SIG-M5 treated with dmso at 0.1 percent for 504 hours (cell line): ENCODE measurements at regions not wholly inside any gene's neighbourhood (a gene's known extent, or its start where the extent isn't known, plus 50 kb on each side); places are given as distances from the start of the nearest gene placed in this dataset.
"Not testable (repeated sequence)": the region's sequence is repeated elsewhere in the genome, so short reads cannot be mapped to it uniquely, and the experiment has no call there.

Experiments used
- DNase-seq: peaks from one replicate; lab custom pipeline; 2025; ENCODE audit not compliant: unreplicated experiment; lab: John Stamatoyannopoulos, UW

DNA sequence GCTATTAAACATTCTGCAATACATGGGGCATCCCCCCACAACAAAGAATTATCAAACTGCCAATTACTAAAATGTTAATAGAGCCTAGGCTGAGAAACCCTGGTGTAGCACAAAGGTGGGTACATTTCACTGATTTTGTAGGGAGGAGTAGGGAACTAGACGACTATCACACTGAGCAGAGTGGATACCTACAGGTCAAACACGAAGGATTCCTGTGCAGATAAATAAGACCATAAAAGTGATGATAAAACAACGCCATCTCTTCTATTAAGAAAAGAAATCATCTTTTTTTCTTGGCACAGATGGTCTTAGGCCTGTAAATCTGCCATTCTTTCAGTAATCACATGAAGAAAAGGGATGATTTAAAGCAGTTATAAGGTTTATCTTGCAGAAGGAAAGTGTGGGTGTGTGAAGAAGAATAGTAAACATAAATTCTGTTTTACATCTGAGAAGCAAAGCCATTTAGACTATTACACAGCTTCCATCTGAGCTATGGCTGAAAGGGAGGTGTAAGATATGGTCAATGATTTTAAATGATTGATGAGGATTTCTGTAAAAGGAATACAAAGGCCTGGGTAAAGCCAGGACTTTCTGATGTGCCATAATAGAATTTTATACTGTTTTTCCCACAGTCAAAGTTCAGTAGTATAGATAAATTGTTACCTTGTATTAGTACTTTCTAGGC lies 429.4 kb upstream of the GOT2 start:
- no peak for DNase-seq

DNA sequence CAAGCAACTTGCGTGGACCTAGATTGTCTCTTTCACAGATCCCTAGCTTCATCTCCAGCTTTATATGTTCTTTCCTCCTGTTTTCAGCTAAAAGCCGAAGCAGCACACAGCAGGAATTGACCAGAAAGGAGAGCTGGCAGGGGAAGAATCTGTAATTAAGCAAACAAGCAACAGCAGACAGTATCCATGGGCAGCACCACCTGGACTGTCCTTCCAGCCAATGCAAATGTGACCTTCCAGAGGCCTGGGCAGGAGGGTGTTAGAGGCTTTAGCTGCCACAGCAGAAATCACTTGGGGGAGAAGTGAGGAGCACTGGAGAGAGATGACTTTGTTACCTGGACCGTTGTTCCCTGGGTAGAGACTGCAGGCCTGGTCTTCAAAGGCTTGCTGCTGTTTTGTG lies 427.6 kb upstream of the GOT2 start:
- no peak for DNase-seq

DNA sequence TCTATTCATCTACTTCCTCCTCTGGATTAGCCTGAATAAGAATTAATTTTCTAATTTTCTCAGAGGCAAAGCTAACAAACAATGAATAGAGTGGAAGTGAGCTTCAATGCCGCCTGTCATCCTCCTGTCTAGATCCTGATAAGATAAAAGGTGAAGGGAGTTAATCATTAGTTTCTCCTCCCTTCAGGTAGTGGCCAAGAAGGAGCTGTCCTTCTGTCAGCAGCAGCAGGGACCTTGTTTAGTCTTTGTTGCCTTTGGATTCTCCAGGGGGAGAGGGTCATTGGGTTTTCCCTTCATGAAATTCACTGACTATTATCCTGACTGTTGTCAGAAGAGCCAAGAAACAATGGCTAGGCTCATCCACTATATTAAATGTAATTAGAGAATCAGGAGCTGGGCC lies 420.2 kb upstream of the GOT2 start:
- no peak for DNase-seq

DNA sequence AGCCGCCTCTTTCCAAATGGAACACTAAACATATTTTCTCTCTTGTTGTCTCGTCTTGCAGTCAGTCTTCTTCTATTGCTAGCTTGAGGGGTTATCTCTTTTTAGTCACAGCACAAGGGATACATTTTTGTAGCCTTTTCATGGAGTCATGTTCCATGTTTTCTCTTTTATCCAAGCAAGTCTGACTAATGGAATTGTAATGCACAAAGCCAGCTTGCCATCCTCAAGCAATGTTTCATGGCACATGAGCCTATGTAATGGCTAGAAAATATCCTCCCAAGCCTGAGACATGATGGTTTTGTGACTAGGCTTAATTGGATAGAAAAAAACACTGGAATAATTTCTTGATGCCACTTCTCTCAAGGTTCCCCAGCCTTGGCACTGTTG lies 414.6 kb upstream of the GOT2 start:
- no peak for DNase-seq

DNA sequence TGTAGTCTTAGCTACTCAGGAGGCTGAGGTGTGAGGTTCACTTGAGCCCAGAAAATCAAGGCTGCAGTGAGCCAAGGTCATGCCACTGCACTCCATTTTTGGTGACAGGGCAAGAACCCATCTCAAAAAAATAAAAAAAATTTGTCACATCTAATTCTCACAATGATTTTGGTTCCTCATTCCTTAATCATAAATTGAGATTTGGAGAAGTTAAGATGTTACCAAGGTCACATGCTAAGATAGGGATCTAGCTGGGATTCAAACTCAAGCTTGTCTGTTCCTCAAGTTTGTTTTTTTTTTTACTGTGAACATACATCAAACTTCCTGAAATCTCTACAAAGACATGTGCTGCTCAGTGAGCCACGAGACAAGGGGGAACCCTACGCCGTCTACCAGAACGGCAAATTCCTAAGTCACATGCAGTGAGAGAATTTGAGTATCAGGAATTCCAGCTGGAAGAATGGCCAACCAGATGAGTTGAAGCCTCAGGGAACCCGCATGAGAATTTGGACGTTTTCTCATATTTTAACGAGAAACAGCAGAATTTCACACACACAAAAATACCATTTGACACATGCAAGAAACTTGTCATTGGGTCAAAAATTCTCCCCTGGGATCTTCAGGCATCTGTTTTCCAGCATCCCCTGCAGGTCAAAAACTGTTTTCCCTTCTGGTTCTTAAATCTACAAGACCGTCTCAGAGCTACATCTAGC lies 414.1 kb upstream of the GOT2 start:
- no peak for DNase-seq

DNA sequence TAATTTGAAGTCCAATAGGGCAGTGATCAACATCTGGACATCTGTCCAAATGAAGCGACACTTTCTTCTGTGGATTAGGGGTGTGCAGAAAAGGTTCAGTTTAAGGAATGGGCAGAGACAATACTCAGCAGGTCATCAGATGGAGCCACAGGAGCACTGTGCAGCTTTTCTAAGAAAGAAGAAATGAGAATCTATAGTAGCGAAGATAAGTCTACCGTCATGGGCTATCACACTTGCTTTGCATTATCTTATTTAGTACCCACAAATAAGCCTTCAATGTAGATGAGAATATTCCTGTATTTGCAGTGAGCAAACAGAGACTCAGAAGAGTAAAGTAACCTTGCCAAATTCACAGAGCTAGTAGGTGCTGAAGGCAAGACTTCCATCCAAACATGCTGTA lies 412.0 kb upstream of the GOT2 start:
- DNase-seq, result no peak

- DNase-seq, result no peak
Measured at GRCh38 chr16:59144841-59145240, 410.7 kb upstream of the GOT2 start.

DNA sequence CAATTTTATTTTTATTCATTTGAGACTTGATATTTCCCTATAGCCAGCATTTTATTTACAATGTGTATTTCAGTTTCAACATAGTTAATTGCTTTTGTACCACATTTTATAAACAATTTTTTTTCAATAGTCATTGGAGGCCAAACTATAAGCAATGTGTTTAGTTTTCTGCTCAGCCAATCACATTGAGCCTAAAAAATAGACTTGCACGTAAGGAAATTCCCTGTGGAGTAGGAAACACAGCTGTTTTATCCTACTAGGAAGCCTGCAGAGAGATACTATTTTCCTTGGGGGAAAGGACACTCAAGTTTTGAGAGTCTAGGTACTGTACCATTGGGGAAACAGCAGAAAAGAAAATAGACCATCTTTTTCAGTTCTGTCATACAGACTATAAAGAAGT lies 410.2 kb upstream of the GOT2 start:
- DNase-seq, result no peak

DNA sequence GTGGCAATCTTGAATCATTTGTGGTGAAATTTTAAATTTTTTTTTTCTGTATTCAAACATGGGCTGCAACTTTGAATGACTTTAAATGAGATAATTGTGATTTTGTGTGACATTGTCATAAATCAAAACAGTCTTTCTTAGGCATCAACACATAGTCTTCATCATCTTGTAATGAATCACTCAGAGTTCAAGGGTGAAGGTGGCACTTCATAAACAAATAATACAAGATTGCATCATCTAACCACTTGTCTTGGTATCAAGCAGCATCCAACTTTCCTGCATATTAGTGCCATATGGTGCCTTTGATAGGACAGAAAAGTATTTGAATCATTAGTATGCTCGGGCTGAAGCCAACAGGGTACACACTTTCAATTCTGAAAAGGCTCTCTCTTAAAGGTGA lies 392.4 kb upstream of the GOT2 start:
- DNase-seq, result no peak

GRCh38 chr16:59124056-59124455 lies 389.9 kb upstream of the GOT2 start:
- DNase-seq, result no peak

- DNase-seq, result no peak
Measured at GRCh38 chr16:59123479-59123878, 389.4 kb upstream of the GOT2 start.

- no peak for DNase-seq
Measured at GRCh38 chr16:59122262-59122537, 388.1 kb upstream of the GOT2 start.

GRCh38 chr16:59121411-59122261 lies 387.5 kb upstream of the GOT2 start:
- no peak for DNase-seq

DNA sequence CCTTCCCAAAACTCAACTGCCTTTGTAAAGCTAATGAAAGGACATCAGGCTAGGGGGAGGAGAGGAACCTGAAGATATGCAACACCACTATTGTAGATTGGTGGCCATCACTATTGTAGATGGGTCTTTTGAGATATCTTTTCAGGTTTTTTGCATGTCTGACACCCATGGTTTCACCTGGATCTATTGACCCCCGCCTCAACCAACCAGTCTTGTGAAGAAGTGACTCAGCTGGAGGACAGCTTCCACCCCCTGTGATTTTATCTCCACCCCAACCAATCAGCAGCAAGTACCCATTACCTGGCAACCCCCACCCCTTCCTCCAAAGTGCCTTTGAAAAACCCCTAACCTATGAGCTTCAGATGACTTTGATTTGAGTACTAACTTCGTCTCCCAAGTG lies 382.6 kb upstream of the GOT2 start:
- DNase-seq, result no peak

DNA sequence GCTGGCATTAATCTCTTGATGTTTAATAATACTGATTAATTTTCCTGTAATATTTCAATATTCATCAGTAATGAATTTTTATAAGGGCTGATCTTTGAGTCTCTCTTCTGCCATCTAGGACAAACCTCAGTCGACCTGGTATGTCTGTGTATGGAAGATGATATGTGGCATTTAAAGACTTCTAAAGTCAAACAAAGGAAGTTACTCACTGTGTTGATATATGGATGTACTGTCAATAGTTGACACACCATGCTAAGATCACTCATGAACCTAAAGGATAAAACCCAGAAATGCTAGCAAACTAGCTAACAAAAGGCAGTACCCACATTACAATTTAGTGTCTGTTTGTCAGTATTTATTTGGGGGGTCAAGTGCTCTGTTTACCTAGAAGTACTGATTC lies 380.7 kb upstream of the GOT2 start:
- no peak for DNase-seq

GRCh38 chr16:59113004-59113670 lies 379.0 kb upstream of the GOT2 start:
- no peak for DNase-seq

DNA sequence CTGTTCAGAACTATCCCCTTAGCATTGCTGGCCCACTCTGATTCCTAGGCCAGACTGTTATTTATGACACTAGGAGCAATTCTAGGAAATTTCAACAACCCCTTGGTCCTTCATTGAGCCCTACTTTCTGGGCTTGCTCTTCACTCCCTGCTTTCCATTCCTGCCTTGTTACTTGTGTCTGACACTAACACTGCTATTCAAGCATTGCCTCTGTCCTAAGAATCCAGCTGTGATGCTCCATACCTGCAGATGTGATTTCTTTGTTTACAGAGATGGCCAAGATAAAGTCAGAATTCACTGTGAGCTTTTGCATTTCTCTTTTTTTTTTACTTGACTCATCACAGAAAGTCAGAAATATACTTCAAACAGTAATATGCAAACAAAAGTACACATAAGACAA lies 377.2 kb upstream of the GOT2 start:
- no peak for DNase-seq

DNA sequence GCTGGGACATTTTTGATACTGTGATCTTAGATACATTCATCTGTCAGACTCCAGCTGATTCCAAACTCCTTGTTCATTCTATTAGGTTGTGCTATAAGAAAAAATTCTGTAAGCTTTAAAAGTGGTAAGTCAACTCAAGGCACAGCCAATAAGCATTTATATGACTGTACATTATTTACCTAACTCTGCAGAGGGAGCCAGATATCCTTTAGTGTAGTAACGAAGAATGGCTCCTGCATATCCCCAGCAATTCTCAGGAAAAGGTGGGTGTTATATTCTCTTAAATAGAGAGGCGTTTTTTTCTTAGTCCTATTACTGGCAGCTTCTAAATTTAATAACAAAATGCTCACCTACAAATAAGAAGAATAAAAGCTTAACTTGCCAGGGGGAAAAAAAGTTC lies 374.3 kb upstream of the GOT2 start:
- no peak for DNase-seq

DNA sequence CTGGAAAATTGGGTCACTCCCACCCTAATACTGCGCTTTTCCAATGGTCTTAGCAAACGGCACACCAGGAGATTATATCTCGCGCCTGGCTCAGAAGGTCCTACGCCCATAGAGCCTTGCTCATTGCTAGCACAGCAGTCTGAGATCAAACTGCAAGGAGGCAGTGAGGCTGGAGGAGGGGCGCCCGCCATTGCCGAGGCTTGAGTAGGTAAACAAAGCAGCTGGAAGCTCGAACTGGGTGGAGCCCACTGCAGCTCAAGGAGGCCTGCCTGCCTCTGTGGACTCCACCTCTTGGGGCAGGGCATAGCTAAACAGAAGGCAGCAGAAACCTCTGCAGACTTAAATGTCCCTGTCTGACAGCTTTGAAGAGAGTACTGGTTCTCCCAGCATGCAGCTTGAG lies 362.6 kb upstream of the GOT2 start:
- DNase-seq, result not testable (repeated sequence)

DNA sequence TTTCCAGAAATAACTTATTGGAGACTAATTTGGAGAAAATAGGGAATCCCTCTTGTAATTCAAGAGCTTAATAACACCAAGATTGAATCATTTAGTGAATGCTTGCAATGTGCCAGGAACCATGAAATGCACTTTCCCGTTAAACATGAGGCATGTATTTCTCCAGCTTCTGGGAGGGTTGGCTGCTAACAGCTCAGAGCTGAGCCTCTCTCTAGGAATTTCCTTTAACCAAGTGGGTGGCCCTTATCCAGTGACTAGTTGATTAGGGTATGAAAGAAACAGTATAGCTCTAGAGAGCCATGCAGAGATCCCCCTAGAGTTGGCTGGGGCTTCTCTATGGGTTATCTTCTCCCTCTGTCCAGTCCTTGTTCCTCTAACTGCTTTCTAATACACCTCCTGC lies 356.4 kb upstream of the GOT2 start:
- DNase-seq, result no peak

DNA sequence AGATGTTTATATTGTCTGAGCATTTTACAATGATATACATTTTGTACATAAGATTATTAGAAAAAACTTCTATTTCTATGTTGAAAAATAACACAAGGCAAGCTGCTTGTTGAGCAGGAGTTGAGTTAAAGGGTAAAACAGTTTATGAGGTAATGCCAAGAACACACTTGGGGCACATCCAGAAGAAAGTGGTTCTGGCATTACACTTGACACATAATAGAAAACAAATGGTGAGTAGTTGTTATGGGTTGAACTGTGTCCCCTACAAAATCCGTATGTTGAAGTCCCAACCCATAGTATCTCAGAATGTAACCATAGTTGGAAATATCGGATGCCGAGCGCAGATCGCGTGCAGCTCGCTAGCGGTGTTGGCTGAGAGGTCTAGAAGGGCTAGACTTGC lies 354.3 kb upstream of the GOT2 start:
- no peak for DNase-seq

- DNase-seq, result no peak
Measured at GRCh38 chr16:59087641-59088040, 353.5 kb upstream of the GOT2 start.
